ENCODE measurements at regions not wholly inside any gene's neighbourhood (a gene's known extent, or its start where the extent isn't known, plus 50 kb on each side); places are given as distances from the start of the nearest gene placed in this dataset.

- Histone ChIP-seq H3K9ac (ENCODE audit: extremely low read depth, insufficient read length, low read length) (no peak overlapping the region), H3K56ac (ENCODE audit: insufficient read length, low read depth, low read length) (no peak overlapping the region), H3K4me2 (ENCODE audit: insufficient read depth, insufficient read length, low read length) (no peak overlapping the region), H3K23ac (ENCODE audit: insufficient read length, low read depth, low read length) (no peak overlapping the region), H2BK5ac (ENCODE audit: insufficient read length, low read length) (no peak overlapping the region), H3K18ac (ENCODE audit: insufficient read length, low read depth, low read length) (no peak overlapping the region), H3K23me2 (ENCODE audit: insufficient read length, low read depth, low read length, poor library complexity, severe bottlenecking) (no peaks in the 10 kb centered on the region), H4K5ac (ENCODE audit: insufficient read length, low read depth, low read length) (no peak overlapping the region), H2BK120ac (ENCODE audit: low read depth, low read length, poor library complexity, severe bottlenecking) (no peak overlapping the region), H4K91ac (ENCODE audit: insufficient read length, low read depth, low read length) (no peak overlapping the region), H3K27me3 (ENCODE audit: insufficient read depth, low read length) (no peaks in the 10 kb centered on the region), H3K79me2 (ENCODE audit: insufficient read depth, low read length) (no peaks in the 10 kb centered on the region), H2AFZ (ENCODE audit: low read length) (no peak overlapping the region), H2BK20ac (ENCODE audit: low read depth, low read length, poor library complexity, severe bottlenecking) (no peak overlapping the region), H2BK15ac (ENCODE audit: low read depth, low read length) (no peak overlapping the region), H3K9me3 (ENCODE audit: control insufficient read depth, low read depth, low read length) (no peaks in the 10 kb centered on the region), H2BK12ac (ENCODE audit: insufficient read length, low read depth, low read length) (no peak overlapping the region), H2AK5ac (ENCODE audit: insufficient read length, low read length) (no peak overlapping the region), H3T11ph (ENCODE audit: low read length) (no peak overlapping the region), H4K8ac (replicated peaks; ENCODE audit: insufficient read length, low read depth, low read length) (no peak overlapping the region), H3K79me1 (ENCODE audit: insufficient read depth, low read depth, low read length, poor library complexity, severe bottlenecking) (no peaks in the 10 kb centered on the region), H3K14ac (ENCODE audit: insufficient read depth, low read length) (no peak overlapping the region), H3K27ac (ENCODE audit: insufficient read length, low read depth, low read length) (no peak overlapping the region), H3K4ac (ENCODE audit: low read depth, low read length) (no peak overlapping the region), H3K4me1 (ENCODE audit: insufficient read depth, low read length) (no peaks in the 10 kb centered on the region), H4K20me1 (ENCODE audit: control insufficient read depth, insufficient read depth, insufficient read length) (no peaks in the 10 kb centered on the region)
- no peak for DNase-seq
- TF ChIP-seq CTCF (conservative IDR thresholded peaks at IDR 0.05), result no peak
- Mint-ChIP-seq H3K36me3 (ENCODE audit: insufficient read depth in 1 of 3, low read depth in 3 of 3) (peaks cover 0 to 16% (median 0%) of the 10 kb centered on the region in 3 experiments; a peak in 5 of 7 replicates), H3K27ac (no peak overlapping the region), H3K4me1 (no peaks in the 10 kb centered on the region), H3K27me3 (ENCODE audit: low read depth) (no peaks in the 10 kb centered on the region), H3K4me3 (no peak overlapping the region), H3K9me3 (peaks cover 4 to 30% of the 10 kb centered on the region in 2 experiments)
- WGBS (ENCODE audit: extremely low coverage, insufficient read length, low lambda C conversion rate), result no CpG with 5 or more reads among the region's 2 CpGs
Observed at GRCh38 chr5:123763201-123763600, 251.2 kb downstream of the CSNK1G3 start.
